HG03196 (cell line): ENCODE measurements at regions not wholly inside any gene's neighbourhood (a gene's known extent, or its start where the extent isn't known, plus 50 kb on each side); places are given as distances from the start of the nearest gene placed in this dataset.

Experiments
- ATAC-seq: cut with Tn5 transposase; IDR thresholded peaks from one replicate; pipeline ENCODE4 v1.9.1; 2021; ENCODE audit not compliant: unreplicated experiment

DNA sequence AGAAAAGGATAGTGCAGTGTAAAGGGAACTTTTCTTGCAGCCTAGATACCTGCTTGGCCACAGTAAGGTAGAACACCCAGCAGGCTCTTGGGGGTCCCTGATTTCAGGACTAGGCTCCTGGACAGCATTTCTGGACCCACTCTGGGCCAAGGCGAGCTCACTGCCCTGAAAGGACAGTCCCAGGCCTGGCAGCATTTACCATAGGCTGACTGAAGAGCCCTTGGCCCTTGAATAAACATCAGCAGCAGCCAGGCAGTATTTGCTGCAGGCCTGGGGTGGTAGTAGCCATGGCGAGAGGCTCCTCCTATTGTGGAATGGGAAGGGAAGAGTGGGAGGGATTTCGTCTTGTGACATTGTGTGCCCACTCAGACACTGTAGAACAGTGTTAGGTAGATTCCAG, 529.2 kb downstream of the TUSC7 start:
- no peak for ATAC-seq

DNA sequence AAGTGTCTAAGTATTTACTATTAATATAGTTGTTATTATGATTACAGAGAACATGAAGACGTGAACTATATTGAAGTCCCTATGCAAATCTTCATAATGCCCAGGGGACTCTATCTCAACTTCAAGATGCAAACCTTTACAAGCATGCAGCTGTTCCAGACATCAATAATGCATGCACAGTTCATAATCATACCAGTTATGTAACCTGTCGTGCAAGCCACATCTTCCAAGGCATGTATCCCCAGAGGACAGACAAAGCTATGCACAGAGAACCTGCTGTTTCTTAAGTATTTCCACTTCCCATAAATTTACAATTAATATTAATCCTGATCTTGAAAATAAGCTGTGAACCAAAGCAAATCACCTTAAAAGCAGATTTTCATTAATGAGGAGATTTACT, 534.1 kb downstream of the TUSC7 start:
- no peak for ATAC-seq

DNA sequence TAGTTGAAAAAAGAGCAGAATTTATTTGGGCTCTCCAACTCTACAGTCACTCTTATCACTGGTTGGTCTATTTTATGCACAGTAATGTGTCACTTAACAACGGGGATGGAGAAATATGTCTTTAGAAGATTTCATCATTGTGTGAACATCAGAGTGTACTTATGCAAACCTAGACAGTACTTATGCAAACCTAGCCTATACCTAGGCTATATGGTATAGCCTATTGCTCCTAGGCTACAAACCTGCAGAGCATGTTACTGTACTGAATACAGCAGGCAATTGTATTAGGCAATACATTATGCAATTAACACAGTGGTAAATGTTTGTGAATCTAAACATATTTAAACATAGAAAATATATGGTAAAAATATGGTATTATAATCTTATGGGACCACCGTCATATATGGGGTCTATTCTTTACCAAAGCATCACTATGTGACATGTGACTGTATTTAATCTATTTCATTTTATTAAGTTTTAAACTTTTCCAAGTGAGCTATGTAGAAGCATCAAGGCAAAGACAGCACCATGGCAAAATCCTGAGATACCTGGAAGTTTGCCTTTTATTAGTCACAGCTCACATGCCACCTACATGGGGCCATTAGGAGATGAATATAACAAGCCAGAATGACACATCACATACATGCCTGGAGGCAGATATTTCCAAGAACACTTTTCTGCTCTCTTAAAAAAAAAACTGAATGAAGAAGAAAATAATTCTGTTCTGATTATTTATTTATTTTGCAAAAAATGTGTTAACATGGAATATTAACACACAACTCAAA, 537.4 kb downstream of the TUSC7 start:
- no peak for ATAC-seq

DNA sequence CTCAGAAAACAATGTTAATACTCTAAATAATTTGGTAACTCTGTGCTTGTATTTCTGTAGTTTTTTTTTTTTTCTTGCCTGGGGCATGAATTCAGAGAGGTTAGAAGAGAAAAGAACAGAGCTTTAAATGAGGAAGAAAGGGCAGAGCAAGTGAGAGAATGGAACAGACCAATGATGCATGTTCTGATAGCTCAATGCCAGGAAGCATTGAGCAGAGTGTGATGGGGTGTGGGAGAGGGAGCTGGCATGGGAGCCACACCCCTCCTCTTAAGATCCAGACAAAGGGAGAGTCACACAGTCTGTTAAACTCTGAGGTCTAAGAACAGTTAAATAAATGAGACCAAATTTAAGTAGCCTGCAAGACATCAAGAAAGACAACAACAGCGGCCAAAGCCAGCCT, 538.6 kb downstream of the TUSC7 start:
- ATAC-seq, result no peak

DNA sequence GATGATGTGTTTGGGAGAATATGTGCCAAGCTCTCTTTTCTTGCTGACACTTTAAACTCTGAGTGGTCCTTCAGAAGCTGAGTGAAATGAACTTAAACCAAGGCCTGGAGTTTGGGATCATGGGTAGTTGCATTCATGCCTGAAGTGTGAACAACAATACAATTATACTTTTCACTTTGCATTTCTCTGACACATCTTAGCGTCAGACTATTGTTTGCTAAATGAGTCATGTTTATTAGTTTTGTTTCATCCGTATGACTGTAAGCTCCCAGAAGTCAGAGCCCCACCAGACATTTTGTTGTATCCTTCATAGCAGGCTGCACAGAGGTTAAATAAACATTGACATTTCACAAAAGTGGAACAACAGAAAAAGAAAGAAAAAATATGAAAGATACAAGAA, 542.6 kb downstream of the TUSC7 start:
- ATAC-seq, result peak; percentile 49

DNA sequence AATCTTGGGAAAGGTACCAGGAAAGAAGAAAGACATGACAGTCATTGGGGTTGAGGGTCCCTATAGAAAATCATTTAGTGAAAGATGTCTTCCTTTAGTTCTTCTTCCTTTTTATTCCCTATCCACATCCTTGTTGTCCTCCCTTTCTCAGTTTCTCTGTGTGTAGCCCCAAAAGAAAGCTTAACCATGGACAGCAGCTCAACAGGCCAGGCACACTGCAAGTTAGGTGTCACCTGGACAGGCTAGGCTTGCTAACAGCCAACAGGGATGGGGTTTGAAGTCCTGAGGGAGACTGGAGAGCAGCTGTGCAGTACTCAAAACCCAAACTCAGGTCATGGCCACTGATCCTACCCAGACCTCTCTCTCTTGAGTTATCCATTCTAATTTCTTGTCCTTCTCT, 543.1 kb downstream of the TUSC7 start:
- no peak for ATAC-seq

DNA sequence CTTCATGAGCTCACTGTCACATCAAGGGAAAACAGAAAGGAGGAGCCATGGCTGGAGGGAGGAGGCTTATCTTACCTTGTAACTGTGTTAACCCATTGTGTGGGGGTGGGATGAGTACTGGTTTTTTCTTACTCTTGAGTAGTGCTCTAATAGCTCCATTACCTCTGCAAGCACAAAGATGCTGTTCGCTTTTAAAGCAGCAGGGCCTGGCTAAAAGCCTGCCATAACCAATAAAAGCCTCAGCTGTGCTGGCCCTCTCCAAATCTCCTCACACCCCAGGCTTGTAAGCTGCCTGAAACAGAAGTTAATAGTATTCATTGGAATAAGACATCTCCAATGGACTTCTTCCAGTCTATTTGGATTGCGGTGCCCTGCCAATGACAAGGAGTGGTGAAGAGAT, 544.1 kb downstream of the TUSC7 start:
- no peak for ATAC-seq

DNA sequence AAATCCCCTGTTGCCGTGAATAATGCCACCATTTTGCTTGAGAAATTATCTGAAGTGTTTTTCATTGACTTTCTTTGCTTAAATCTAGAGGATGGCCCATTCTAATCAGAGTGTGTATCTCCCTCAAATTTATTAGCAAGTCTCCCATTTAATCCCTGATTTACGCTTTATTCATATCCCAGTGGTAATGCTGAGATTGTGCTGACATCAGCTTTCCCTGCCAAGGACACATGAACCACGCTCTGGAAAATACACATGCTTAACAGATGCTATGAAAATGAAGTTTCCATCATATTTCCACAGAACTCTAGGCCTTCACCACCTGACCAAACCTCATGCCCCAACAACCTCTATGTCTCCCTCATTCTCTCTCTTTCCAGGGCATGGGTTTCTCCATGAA, 545.4 kb downstream of the TUSC7 start:
- ATAC-seq, result no peak

DNA sequence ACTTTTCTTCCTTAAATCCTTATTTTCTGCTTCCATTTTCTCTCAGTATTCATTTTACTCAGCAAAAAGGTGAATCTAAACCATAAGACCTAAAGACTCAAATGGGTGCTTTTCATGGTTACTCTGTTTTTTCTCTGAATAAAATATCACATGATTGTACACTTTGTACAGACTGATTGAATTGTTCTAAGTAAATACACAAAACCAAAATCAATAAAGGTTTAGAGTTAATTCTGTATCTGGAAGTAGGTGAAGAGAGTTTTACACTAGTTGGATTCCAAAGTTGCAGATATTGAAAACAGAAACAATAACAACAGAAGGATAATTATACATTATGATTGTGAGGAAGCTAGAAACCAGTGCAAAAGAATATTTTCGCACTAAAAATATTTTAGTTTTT, 546.2 kb downstream of the TUSC7 start:
- ATAC-seq, result no peak

DNA sequence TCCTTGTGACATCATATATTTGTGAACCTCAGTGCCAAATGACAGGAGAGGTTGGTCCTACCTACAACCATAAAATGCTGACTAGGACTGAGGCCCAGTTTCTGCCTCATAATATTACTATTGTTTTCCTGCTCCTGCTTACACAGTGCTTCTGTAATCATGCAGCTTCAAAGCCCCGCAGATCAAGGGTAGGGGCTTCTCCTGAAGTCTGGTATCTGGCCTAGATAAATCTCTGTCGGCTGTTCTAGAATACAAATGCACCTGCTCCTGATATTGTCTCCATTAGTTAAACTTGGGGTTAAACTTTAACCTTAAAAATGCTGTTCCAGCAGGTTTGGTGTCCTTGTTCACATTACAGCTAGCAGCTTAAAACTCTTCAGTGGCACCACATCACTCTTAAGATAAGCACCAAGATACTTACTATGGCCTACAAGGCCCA, 552.4 kb downstream of the TUSC7 start:
- no peak for ATAC-seq

DNA sequence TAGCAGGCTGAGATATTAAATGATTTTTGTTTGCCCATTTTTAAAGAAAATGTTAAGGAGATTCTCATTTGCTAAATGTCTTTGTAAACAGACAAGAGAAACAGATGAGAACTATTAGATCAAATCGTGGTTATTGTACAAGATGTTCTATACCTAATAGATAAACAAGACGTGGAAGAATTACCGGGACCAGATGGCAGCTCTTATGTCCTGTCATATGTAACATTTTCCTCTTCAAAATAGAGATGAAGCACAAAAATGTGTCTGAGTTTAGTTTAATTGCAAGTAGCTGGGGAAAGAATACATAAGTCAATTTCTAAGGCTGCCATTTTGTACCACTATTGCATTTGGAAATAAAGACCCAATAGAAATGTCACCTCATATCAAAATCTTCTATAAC, 553.7 kb downstream of the TUSC7 start:
- ATAC-seq, result no peak

DNA sequence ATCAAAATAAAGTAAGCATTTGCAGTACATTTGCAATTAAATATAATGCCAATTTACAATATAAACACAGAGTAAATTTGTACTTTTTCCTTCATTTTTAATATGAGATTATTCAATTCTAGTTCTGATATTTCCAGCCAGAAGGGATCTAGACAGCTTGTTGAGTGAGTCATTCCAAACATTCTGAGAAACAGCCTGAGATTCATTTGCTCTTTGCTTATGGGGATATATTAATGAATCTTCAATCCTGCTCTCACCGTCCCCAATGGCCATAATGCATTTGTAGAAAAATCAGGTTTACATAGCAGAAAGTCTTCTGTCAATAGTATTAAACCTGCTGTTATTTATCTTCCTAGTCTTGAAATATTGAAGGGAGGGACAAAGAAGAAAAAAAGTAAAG, 554.2 kb downstream of the TUSC7 start:
- no peak for ATAC-seq

DNA sequence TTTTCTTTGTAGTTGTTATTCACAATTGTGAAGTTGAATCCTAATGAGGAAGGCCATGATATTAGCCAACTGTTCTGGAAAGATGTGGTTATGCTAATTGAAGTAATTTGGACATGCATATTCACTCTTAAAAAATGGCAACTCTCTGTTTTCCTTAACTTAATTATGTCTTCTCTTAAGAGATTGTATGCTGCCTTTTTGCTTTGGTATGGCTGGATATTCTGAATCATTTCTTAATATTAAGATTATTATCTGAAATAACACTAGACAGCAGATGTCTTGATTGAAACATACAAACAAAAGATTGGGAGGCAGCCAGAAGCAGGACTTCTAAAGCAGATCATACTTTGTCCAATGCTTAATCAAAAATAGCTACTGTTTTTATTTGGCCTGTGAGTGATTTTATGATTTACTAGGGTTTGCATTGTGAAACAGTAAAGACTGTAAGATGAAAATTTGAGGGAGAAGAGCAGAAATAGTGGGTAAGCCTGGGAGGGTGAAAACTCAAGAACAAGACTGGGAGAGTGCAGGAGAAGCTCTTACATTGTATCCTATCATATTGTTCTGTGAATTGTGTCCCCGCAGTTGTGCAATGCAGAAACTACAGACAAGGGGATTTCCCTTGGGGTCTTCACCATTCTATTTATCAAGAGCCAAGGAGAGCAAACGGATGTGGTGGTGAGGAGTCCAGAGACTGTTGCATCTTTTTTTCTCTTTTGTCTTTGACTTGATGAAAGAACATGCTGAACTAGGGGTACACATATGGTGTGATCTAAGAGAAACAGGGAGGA, 554.8 kb downstream of the TUSC7 start:
- ATAC-seq, result no peak

DNA sequence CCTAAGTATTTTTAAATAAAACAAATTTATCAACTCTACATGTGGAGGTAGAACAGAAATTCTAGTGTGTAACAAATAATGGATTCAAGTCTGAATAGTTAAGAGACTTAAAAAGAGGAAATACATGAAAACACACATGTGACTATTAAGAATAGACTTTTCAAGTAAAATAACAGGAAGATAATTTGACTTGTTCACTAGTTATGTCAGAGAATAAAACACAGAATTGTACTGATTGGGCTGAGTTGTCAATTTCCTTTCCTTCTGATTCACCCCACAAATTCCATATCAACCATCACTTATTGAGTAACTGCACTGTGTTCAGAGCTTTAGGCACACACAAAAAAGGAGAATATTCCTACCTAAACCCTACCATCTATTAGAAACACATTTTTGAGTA, 557.2 kb downstream of the TUSC7 start:
- ATAC-seq, result no peak

DNA sequence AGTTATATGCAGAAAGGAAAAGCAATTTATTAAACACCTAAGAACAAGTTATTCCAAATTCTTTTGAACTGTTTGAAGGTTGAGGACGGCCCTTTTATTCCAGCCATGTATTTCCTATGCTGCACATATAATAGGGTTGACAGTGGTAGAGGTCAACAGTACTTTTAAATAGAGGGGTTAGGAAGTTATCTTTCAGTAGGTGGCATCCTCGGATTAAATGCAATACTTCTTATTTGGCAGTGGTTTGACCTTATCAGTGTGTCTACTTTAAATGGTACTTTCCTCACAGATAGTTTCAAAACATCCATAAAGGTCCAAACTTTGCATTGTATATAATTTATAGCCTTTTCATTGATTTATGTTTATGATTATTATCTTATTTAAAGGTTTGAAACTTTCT, 558.7 kb downstream of the TUSC7 start:
- no peak for ATAC-seq

DNA sequence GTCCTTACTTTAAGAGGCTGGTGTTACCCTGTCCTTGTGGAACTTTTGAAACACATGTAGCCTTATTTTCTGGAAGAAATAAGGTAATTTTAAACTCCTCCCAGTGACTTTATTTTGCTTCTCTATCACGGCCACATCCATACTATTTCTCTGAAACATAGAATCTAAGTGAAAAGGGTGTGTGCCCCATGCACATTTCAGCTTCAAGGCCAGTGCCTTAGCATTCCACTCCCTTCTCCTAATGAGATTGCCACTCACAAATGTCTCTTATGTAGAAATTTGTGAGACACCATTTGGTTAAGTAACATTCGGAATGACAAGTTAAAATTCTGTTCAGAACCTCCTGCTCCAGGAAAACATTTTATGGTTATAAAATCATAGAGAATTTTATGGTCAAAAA, 562.7 kb downstream of the TUSC7 start:
- no peak for ATAC-seq

DNA sequence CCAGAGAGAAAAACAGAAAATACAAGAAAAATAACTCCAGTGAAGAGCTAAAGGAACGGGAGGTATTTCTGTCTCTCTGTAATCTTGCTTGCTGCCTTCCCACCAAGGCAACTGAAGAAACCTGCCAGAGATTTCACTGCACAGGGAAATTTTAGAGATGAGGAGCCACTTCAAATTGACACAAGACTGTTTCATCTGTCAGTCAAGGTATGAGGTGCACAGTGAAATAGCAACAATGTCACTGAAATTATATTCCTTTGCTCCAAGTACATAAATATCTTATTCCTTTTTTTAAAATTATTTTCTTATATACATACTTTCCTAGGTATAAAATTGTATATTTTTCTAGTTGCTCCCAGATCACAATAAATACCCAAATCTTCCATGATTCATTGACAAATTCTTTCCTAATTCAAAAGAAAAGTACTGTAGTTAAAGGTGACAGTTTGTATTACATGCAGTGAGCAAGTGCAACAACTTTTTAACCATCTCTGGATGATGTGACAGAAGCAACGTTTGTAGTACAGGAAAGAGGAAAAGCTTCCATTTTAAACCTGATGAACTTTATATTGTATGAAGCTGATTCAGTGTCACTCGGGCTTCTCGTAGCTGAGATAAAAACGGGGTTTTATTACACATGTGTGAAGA, 563.4 kb downstream of the TUSC7 start:
- ATAC-seq, result no peak

DNA sequence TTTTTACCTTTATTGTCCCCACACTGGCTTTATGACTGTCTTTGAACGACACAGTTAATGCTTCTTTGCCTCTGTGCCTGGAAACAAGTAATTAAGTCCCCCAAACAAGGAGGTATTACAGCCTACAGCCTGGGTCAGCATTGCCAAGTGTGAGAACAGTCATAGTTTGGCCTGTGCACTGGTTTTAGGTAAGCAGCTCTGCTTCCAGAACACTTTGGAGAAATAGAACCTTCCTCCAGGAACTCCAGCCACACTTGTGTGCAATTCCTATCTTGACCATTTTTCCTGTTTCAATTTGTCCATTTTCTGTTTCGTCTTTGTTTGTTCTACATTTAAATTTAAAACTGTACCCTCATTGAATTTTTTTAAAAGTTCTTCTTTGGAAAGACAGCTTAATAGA, 568.2 kb downstream of the TUSC7 start:
- no peak for ATAC-seq

DNA sequence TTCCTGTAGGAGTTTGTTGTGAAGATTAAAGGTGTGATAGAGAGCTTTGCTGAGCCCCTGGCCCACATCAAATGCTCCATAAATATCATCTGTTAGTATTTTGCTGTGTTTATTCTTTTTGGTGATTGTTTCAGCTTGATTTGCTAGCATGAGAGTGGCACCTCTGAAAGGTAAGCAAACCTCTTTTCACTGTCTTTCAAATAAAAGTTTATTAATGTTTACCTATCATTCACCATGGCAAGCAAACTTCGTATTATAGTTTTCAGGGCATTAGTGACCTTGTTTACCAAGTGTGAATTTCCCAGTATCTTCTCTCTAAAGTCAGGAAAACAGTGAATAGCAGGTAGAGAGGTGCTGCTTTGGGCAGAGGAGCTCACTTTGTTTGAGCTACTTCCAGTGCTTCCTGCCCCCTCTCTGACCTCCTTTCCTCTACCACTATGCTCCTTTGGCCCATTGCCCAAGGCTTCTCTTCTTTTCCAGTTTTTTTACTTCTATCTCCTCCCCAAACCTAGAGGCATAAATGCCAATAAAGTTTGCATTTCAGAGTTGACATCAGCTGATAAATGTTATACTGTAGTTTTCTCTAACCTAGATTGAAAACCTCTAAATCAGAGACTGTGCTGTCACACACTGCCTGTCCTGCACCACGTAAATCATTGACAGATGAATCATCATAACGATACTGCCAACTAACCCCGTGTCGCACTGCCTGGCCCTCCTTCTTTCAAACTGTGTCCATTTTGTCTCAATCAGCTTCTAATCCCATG, 569.0 kb downstream of the TUSC7 start:
- peak; percentile 99 for ATAC-seq

DNA sequence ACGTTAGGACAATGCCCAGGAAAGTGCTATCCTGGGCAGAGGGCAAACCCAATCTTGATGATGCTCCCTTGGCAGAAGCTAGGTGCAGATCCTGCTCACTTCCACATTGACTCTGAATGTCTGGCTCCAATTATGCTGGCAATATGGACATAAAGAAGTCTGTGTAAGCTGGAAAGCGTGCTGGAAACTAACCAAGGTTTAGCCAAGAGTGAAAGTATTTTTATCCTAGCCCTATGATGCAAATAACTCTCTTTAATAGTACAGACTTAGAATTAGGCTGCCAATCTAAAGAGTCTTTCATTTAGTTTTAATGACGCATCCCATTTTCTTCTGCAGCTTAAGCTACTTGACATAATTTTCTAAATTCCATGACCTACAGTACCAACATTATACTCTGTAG, 571.8 kb downstream of the TUSC7 start:
- no peak for ATAC-seq

DNA sequence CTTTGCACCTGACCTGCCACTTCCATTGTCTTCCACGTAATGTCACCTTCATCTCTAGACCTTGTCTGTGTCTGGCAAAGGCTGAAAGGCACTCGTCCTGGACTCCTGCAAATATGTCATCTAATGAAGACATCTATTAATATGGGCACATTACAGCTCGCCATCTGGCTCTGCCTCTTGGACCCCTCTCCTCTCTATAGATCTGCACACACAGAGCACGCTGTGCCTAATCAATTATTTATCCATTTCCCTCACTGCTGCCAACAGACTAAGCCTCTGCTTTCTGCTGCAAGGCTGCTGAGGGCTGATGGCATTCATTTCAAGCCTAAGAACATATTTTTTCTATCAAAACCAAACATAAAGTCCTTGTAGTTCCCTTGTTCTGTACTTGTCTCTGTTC, 573.0 kb downstream of the TUSC7 start:
- no peak for ATAC-seq
